Activated CD4-positive, CD25-positive, alpha-beta regulatory T cell treated with anti-CD3 and anti-CD28 coated beads, Interleukin-2, amount 50 U/mL, for 72 hours (primary cell): ENCODE measurements at regions not wholly inside any gene's neighbourhood (a gene's known extent, or its start where the extent isn't known, plus 50 kb on each side); places are given as distances from the start of the nearest gene placed in this dataset.

Experiments
- DNase-seq: peaks from one replicate; pipeline ENCODE4 v3.0.0; 2021

DNA sequence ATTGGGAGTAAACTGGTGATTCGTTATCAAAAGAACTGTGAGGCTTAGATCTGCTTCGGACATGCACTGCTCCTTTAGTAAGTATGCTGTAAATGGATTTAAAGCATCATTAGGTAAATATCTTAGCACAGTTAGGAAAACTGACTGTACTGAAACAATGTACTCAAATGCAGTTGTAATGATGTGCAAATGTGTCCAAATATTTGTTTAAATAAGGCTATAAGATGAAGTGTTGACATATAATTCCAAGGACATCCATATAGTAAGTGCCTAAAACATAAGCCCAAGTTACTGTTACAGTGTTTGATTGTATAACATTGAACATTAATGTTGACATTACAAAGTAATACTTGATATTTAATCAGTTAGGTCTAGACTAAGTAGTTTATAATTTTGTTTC is 512.5 kb upstream of the CDH18 start:
- DNase-seq: no peak

GRCh38 chr5:20498926-20499325 is 510.9 kb upstream of the CDH18 start:
- no peak for DNase-seq

- no peak for DNase-seq
Measured at GRCh38 chr5:20498102-20498501, 510.1 kb upstream of the CDH18 start.

- no peak for DNase-seq
Measured at GRCh38 chr5:20497356-20497755, 509.4 kb upstream of the CDH18 start.

DNA sequence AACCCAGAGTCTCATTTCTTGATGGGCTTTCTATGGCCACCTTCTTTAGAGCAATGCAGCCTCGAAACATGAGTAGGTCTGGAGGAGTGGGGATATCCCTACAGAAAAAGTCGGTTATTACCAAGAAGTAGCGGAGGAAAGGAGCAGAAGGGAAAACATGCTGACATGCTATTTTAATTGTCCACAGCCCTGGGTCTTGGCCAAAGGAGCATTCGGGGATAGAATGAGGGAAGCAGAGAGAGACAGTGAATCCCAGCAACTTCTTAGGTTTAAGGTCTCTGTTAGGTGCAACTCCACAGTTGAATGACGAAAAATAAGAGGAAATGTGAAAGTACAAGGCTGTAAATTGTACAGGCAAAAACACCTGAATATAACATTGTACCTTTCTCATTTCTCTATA is 506.7 kb upstream of the CDH18 start:
- DNase-seq: no peak

GRCh38 chr5:20486826-20487225 is 498.8 kb upstream of the CDH18 start:
- DNase-seq: no peak

- no peak for DNase-seq
Measured at GRCh38 chr5:20476016-20476415, 488.0 kb upstream of the CDH18 start.

GRCh38 chr5:20470997-20471396 is 483.0 kb upstream of the CDH18 start:
- DNase-seq: no peak

DNA sequence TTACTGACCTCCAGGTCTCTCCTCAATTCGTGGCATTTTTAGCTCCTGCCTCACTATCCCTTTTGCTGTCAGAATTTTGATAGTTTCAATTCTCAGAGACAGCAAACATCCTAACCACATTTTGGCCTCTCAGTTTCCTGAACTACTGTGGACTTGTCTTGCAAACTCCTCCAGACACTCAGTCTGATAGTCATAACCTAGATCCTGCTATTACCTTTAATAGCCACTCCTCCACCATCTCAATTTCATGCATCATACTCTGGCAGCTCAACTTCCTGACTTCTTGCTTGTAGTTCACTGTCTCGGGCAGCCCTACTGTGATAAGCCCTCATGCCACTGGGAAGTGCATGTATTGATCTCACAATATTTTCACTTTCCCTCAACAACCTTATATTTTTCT is 481.8 kb upstream of the CDH18 start:
- DNase-seq: no peak

DNA sequence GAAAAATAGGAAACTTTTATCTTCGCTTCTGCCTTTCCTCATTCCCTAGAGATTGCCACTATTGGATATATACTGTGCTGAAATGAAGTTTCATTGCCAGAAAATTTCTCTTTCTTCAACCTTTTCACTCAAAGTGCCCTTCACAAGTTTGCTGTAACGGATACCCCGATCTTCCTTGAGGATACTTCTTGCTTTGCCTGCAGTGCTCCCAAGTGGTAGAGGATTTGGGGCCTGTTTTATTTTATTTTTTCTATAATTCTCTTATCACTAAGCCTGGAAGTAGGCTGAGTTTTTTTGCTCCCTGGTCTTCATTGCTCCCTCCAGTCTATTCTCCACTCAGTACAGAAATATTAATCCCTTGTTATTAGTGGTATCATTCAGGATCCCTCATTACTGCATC is 481.4 kb upstream of the CDH18 start:
- no peak for DNase-seq

DNA sequence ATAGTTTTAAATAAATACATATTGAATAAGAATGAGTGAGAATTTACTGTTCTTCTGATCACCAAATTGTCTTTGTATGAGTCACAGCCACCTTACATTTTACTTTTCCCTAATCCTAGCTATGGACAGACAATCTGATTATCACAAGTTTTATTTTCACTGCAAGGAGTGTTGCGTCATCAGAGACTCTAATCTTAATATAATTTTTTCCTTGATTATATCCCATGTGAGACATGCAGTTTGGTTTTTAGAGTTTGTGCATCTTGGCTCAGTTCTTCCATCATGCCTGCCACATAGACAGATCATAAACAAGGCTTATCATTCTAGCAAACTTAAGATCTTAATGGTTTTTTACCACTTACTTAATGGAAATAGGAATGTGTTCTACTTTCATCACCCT is 478.5 kb upstream of the CDH18 start:
- no peak for DNase-seq

DNA sequence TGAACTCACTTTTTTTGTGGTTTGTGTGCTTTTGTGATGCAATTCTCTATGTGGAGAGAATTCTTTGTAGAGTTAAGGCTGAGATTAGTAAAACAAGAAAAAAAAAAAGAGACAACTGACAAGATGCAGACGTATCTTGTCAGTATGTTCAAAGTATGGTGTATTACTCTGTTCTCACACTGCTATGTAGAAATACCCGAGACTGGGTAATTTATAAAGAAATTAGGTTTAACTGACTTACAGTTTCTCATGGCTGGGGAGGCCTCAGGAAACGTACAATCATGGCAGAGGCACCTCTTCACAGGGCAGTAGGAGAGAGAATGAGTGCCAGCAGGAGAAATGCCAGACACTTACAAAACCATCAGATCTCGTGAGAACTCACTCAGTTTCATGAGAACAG is 475.2 kb upstream of the CDH18 start:
- DNase-seq: no peak

DNA sequence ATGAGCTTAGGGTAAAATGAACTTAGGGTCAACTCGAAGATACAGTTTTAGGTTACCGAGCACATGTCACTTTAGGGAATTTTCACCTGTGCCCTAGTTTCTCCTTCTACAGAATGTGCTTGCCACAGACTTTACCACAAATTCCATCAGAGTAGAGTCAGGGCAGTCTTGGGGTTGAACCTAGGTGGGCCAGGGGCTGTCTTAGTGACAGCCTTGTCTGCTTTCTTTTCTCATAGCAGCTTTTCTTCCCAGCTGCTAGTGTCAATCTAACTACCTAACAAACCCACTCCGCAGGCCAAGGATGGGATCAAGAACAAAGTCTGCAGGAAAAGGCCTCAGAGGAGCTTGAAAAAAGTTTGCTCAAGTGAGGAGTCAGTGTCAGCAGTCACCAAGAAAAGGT is 458.1 kb upstream of the CDH18 start:
- DNase-seq: no peak

DNA sequence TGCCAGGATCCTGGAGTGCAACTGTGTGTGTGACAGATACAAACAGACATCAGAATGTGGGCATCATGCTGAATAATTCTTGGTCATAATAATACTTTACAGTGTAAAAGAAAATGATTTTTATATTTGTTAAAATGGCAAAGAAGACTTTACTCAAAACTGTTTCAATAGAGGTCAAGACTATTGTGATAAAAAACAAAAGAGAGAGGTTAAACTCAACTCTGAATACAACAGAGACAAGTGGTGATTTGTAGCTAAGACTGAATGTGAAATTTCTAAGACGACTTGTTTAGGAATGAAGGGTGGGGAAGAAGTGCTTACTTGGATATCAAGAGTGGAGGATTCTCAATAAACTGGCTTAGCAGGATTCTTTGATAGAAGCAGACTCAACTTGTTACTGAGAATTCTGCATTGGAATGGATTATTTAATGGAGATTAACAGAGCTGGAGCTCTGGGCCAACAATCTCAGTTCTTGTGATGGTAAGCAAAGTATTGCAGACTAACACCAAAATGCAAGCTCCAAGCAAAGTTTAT is 457.4 kb upstream of the CDH18 start:
- DNase-seq: no peak

- DNase-seq: no peak
Measured at GRCh38 chr5:20434786-20435185, 446.8 kb upstream of the CDH18 start.

DNA sequence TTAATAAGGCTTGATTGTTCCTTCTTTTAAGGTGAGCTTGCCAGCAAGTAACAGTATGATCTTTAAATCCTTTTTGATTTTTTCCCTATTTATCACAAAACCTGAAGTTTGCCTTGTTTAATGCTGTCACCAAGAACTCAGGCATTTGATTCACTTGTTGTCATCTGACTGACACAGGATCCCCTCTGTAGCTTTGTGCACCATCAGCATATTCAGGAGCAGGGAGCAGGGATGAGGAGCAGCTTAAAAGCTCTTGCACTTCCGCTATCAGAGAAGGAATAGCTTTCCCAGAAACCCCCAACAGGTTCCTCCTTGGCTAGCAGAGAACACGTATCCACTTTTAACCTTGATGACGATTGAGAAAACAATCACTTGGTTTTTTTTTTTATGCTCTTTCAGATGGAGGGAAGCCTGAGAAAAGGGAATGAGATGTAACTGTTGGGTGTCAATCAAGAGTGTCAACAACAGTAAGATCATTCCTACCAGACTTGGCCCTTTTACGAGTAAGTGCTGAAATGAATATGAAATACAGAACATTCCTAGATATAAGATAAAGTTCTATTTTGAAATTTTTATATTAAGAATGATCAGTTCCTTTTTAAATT is 433.1 kb upstream of the CDH18 start:
- no peak for DNase-seq
